Colonic mucosa (tissue), 4 donors: ENCODE measurements at regions not wholly inside any gene's neighbourhood (a gene's known extent, or its start where the extent isn't known, plus 50 kb on each side); places are given as distances from the start of the nearest gene placed in this dataset.

Experiments used
- DNase-seq: peaks from one replicate; pipeline ENCODE4 v3.0.0-alpha.2; 2020
- H3K27ac ChIP-seq: fragments of 200-600 bp; one replicate; pipeline ENCODE4 v1.8.0; 2021
- H3K27me3 ChIP-seq: fragments of 200-600 bp; one replicate; pipeline ENCODE4 v1.8.0; 2021
- H3K36me3 ChIP-seq: fragments of 200-600 bp; one replicate; pipeline ENCODE4 v1.8.0; 2021
- H3K4me1 ChIP-seq: fragments of 200-600 bp; one replicate; pipeline ENCODE4 v1.8.0; 2021; ENCODE audit warnings: mild to moderate bottlenecking
- H3K4me3 ChIP-seq: fragments of 200-600 bp; one replicate; pipeline ENCODE4 v1.8.0; 2021
- H3K9ac ChIP-seq, 2 donors: one replicate each; pipeline ENCODE4 v1.7.0; 2013; ENCODE audit warnings: control low read depth in 2 of 2, low read depth in 2 of 2, low read length in 2 of 2
- H3K9me3 ChIP-seq: fragments of 200-600 bp; one replicate; pipeline ENCODE4 v1.8.0; 2021
- CTCF ChIP-seq: fragments of 200-600 bp; IDR thresholded peaks from one replicate; pipeline ENCODE4 v1.8.0; 2022; ENCODE audit warnings: antibody characterized with exemption, mild to moderate bottlenecking
- intact Hi-C: fragments of 100-400 bp; cut with DNase I; formaldehyde crosslinking; loops from one replicate; pipeline ENCODE4 v1.14.1; 2022
- donor health status: healthy.
- donor health status: DM: no; HTN: no; CAD: no.
- donor health status: DM: no; HTN: no; CAD: no.

GRCh38 chr5:10081584-10081983 lies 168.1 kb downstream of the ATPSCKMT start:
- no peaks in the 10 kb centered on the region for H3K4me1 ChIP-seq
- no peak overlapping the region for H3K9ac ChIP-seq
- H3K36me3 ChIP-seq = no peaks in the 10 kb centered on the region
- H3K4me3 ChIP-seq = no peak overlapping the region
- H3K27ac ChIP-seq = no peak overlapping the region
- intact Hi-C loops = no loop called here
- no peak for TF ChIP-seq CTCF
- DNase-seq = no peak
- no peaks in the 10 kb centered on the region for H3K27me3 ChIP-seq
- no peaks in the 10 kb centered on the region for H3K9me3 ChIP-seq

- DNase-seq = no peak
- Histone ChIP-seq H3K36me3 (no peaks in the 10 kb centered on the region), H3K27ac (no peak overlapping the region), H3K27me3 (no peaks in the 10 kb centered on the region), H3K9ac (no peak overlapping the region), H3K4me1 (no peaks in the 10 kb centered on the region), H3K9me3 (no peaks in the 10 kb centered on the region), H3K4me3 (no peak overlapping the region)
- intact Hi-C loops = no loop called here
- no peak for TF ChIP-seq CTCF
These were observed 171.7 kb downstream of the ATPSCKMT start for GRCh38 chr5:10077791-10078545.

GRCh38 chr5:10073441-10074104 lies 176.1 kb downstream of the ATPSCKMT start:
- H3K4me1 ChIP-seq = no peaks in the 10 kb centered on the region
- H3K4me3 ChIP-seq = no peak overlapping the region
- no peak for DNase-seq
- H3K36me3 ChIP-seq = no peaks in the 10 kb centered on the region
- H3K27ac ChIP-seq = no peak overlapping the region
- H3K9ac ChIP-seq = no peak overlapping the region
- H3K27me3 ChIP-seq = no peaks in the 10 kb centered on the region
- TF ChIP-seq CTCF = no peak
- H3K9me3 ChIP-seq = no peaks in the 10 kb centered on the region
- intact Hi-C loops = no loop called here

- no peak for TF ChIP-seq CTCF
- intact Hi-C loops = no loop called here
- Histone ChIP-seq H3K4me3 (no peak overlapping the region), H3K36me3 (no peaks in the 10 kb centered on the region), H3K9me3 (no peaks in the 10 kb centered on the region), H3K27ac (no peak overlapping the region), H3K4me1 (no peaks in the 10 kb centered on the region), H3K27me3 (no peaks in the 10 kb centered on the region), H3K9ac (no peak overlapping the region)
- no peak for DNase-seq
These were observed 179.9 kb downstream of the ATPSCKMT start for GRCh38 chr5:10069637-10070313.

GRCh38 chr5:10065428-10066000 lies 184.2 kb downstream of the ATPSCKMT start:
- no peaks in the 10 kb centered on the region for H3K9me3 ChIP-seq
- intact Hi-C loops = no loop called here
- DNase-seq = no peak

More at GRCh38 chr5:10065428-10066000, 184.2 kb downstream of the ATPSCKMT start:
- Histone ChIP-seq H3K9ac (no peak overlapping the region), H3K4me1 (no peaks in the 10 kb centered on the region), H3K36me3 (no peaks in the 10 kb centered on the region), H3K4me3 (no peak overlapping the region), H3K27ac (no peak overlapping the region), H3K27me3 (no peaks in the 10 kb centered on the region)
- TF ChIP-seq CTCF = no peak
